Skin epidermis (tissue), 12 donors: ENCODE measurements at regions not wholly inside any gene's neighbourhood (a gene's known extent, or its start where the extent isn't known, plus 50 kb on each side); places are given as distances from the start of the nearest gene placed in this dataset.
"Not testable (repeated sequence)": the region's sequence is repeated elsewhere in the genome, so short reads cannot be mapped to it uniquely, and the experiment has no call there.

ENCODE experiments used
- H3K27ac ChIP-seq, 21 experiments: fragments of 200-600 bp; sonication (generic) in 11 of 21; one replicate each; pipeline ENCODE4 v1.5.0; 2020; ENCODE audit warnings: mild to moderate bottlenecking in 3 of 21, inconsistent platforms in 2 of 21, moderate library complexity in 2 of 21
- H3K4me3 ChIP-seq, 7 experiments: fragments of 200-600 bp; sonication (generic) in 2 of 7; one replicate each; pipeline ENCODE4 v1.5.0; 2020; ENCODE audit warnings: inconsistent platforms in 2 of 7, mild to moderate bottlenecking in 2 of 7, moderate library complexity in 1 of 7

DNA sequence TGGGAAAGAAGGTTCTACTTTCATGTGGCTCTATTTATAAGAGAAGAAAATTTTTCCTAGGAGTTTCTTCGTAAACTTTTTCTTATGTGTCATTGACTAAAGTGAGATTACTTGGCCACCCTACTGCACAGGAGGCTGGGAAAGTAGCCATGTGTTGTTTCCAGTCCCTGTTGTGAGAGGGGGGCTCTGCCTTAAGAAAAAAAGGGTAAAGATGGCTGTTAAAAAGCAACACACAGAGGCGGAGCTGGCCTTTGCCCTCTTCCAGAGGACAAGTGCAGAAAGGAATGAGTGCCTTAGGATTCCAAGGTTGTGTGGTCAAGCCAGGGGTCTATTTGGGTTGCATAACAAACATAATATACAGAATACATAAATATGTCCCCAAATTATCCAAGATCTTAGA is 230.0 kb upstream of the CXCR4 start:
- no peak overlapping the region for H3K27ac ChIP-seq

GRCh38 chr2:136344339-136344738 is 226.4 kb upstream of the CXCR4 start:
- Histone ChIP-seq H3K4me3 (no peak overlapping the region), H3K27ac (no peak overlapping the region)

More for the DNA sequence above, 230.0 kb upstream of the CXCR4 start:
- H3K4me3 ChIP-seq, result no peak overlapping the region

DNA sequence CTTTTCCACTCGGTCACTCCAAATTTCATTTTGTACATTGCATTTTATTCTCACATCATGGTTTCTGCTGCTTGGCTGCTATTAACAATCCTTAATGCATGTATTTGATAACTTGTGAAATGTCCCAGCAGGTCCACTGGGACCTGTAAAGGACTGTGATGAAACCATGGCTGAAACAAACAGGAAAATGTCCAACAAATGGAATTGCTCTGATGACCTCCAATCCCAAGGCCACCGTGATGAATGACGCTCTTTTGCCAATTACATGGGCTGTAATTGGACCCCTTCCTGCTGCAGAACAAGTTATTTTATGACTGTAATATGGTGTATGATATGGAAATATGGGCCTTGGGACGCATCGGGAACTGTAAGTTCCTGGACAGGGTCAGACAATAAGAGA is 224.2 kb upstream of the CXCR4 start:
- Histone ChIP-seq H3K27ac (no peak overlapping the region), H3K4me3 (no peak overlapping the region)

DNA sequence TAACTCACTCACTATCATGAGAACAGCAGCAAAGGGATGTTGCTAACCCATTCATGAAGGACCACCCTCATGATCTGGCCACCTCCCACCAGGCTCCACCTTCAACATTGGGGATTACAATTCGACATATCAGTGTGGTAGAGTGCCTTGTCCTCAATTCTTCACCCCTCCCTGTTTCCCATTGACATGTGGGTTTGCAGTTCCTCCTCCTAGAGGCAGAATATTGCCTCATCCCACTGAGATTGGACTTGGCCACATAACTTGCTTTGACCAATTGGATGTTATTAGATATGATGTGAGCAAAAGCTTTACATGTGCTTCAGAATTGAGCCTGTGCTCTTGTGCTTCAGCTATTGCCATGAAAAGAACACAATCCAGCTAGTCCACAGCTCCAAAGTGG is 217.0 kb upstream of the CXCR4 start:
- Histone ChIP-seq H3K27ac (no peak overlapping the region), H3K4me3 (no peak overlapping the region)

GRCh38 chr2:136332436-136333095 is 214.6 kb upstream of the CXCR4 start:
- H3K4me3 ChIP-seq, result no peak overlapping the region
- no peak overlapping the region for H3K27ac ChIP-seq

GRCh38 chr2:136331226-136331625 is 213.3 kb upstream of the CXCR4 start:
- no peak overlapping the region for H3K4me3 ChIP-seq
- no peak overlapping the region for H3K27ac ChIP-seq

- H3K4me3 ChIP-seq, result no peak overlapping the region
- H3K27ac ChIP-seq, result peak overlapping the region in 4 of 21 experiments; percentile 62 to 87 (median 77)
Observed at GRCh38 chr2:136328207-136328795, 210.4 kb upstream of the CXCR4 start.

DNA sequence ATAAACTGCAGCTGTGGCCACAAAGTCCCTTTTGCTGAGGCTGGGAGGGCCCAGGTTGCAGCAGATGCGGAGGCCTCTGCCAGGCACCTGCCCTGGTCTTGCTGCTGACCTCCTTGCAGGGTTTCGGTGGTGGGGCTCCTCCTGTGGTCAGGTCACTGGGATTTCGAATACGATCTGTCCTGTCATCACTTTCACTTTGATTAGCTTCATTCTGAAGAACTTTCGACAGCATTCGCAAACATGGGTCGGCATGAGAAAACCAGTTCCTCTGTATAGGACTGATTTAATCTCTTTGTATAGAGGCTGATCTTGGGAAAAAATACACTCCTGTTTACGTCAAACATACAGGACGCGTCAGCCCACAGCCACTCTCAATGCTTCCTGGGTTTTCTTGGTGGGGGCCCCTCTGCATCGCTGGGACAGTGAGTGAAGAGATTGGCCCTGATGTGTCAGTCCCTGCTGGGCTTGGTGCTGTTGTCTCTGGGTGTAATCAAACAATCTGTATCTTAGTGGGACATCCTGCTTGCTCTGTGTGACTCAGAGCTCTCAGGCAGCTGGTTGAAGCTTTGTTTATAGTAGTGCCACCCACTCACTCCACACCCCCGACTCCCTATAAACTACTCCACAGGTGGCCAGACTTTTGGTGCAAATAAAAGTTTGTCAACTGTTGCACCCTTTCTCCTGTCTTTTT is 209.4 kb upstream of the CXCR4 start:
- Histone ChIP-seq H3K4me3 (no peak overlapping the region), H3K27ac (peak overlapping the region in 11 of 21 experiments; percentile 16 to 87 (median 61))

- Histone ChIP-seq H3K4me3 (no peak overlapping the region), H3K27ac (peak overlapping the region in 2 of 21 experiments; percentile 43 to 77)
Observed at GRCh38 chr2:136325844-136326331, 207.9 kb upstream of the CXCR4 start.

DNA sequence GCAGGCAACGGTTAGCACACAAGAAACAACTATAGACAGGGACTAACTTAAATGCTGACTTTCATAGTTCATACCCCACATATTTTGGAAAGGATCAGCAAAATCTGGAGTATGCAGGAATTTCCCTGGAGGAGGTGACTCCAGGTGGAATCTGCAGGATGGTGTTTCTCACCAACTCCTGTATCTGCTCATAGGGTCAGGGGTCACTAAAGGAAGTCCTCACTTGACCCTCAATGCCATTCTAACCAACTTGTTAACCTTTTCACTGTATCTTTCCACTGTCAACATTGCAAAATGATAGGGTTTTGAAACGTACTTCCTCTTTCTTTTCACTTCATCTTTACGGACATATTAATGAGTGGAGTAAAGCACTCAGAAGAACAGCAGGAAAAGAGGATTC is 207.0 kb upstream of the CXCR4 start:
- H3K27ac ChIP-seq, result no peak overlapping the region

DNA sequence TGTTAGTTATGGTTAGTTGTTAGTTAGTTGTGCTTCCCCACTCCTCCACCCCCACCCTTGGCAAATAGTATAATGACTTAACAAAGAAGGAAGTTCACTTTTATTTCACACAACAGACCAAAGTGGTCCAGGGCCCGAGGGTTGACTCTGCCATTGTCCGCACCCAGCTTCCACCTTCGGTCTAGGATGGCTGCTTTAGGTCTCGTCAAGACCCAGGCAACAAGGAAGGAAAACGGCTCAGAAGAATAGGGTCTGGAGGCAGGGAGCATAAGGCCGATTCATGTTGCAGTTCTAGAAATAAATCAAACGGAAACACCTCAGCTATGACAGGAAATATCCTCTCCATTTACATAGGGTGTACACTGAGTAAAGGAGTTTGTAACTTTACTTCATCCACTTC is 206.0 kb upstream of the CXCR4 start:
- no peak overlapping the region for H3K4me3 ChIP-seq
- no peak overlapping the region for H3K27ac ChIP-seq

More for the DNA sequence above, 207.0 kb upstream of the CXCR4 start:
- no peak overlapping the region for H3K4me3 ChIP-seq

GRCh38 chr2:136323195-136323594 is 205.2 kb upstream of the CXCR4 start:
- Histone ChIP-seq H3K4me3 (no peak overlapping the region), H3K27ac (no peak overlapping the region)

DNA sequence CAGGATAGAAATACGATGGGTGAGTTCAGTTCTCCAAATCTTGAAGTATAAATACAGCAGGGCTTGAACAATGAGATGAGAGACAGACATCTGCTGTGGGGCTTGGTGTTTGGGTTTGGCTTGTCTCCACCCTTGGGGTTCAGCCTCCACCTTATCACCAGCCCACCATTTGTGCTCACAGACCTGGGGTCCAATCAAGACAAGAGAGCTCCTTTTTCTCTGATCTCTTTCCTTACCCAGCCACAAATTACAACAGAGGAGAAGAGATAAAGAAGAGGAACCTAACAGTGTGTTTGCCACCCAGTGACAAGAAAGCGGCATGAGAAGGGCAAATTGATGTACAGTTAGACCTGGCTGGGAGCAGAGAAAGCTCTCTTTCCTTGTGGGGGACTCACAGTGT is 204.5 kb upstream of the CXCR4 start:
- H3K27ac ChIP-seq, result peak overlapping the region in 1 of 21 experiments; percentile 27
- H3K4me3 ChIP-seq, result no peak overlapping the region

DNA sequence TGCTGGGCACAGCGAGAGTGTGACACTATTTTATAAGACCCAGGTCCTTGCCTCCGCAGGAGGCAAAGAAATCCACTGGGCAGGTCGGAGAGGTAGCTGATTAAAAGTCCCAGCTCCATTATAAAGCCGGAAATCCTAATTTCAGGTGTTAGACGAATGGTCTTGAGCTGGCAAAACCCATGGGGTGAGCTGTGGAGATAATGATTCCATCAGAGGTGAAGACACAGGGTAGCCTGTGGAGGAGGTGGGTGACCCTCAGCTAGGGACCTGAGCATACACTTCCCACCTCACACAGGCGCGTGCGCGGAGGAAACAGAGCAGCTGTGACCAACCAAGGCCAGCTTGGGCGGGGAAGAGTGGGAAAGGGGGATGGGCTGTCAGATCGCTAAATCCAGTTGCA is 201.7 kb upstream of the CXCR4 start:
- H3K27ac ChIP-seq, result no peak overlapping the region
- H3K4me3 ChIP-seq, result no peak overlapping the region

DNA sequence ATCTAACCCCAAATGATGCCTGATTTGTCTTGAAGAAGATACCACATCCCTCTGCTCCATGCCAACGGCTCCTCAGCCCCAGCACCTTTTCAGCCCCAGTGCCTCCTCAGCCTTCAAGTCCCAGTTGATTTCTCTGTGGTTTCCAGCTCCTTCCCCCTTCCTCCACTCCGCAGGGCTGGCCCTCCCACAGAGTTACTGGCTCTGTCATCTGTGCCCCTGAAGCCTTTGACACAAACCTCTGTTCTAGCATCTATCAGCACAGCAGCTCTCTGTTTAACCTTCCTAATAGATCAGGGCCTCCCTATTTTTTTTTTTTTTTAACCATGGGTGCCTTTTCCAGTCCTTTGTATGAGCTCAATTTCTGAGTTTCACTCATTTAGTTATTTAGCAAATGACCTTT is 201.3 kb upstream of the CXCR4 start:
- no peak overlapping the region for H3K27ac ChIP-seq
- H3K4me3 ChIP-seq, result no peak overlapping the region

- H3K4me3 ChIP-seq, result no peak overlapping the region
- H3K27ac ChIP-seq, result no peak overlapping the region
Observed at GRCh38 chr2:136314240-136314639, 196.3 kb upstream of the CXCR4 start.

DNA sequence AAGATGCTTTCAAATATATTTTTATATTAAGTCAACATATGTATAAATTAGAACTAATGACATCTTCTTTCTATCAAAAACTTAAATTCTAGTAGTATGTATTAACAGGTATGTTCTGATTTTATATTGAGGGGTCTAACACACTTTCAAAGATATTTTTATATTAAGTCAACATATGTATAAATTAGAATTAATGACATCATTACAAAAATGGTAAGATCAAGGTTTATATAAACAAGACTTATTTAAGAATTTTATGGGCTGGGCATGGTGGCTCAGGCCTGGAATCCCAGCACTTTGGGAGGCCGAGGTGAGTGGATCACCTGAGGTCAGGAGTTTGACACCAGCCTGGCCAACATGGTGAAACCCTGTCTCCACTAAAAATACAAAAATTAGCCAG is 194.6 kb upstream of the CXCR4 start:
- not testable (repeated sequence) for H3K27ac ChIP-seq

GRCh38 chr2:136310797-136311603 is 193.1 kb upstream of the CXCR4 start:
- Histone ChIP-seq H3K4me3 (no peak overlapping the region), H3K27ac (peak overlapping the region in 1 of 21 experiments; percentile 38)

More for the DNA sequence above, 194.6 kb upstream of the CXCR4 start:
- H3K4me3 ChIP-seq, result not testable (repeated sequence)

DNA sequence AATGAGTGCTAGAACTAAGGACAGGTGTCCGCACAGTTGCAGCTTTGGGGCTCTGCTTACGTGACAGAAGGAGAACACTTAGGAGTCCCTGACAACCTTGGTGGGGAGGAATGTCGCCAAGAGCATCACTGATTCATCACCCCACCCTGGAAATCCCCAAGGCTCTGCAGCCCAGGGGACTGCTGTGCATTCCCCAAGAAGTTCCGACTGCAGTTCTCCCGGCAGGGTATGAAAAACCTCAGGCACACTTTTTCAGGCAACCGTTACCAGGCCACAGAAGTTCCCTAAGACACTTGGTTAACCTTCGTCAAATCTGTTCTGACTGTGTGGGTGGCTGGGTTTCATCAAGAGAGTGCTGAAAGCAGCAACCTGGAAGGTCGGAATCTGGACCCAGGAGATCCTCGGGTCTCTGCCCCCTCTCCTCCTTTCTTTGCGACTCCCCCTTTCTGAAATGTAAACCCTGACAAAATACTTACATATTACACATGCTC is 192.1 kb upstream of the CXCR4 start:
- H3K27ac ChIP-seq, result no peak overlapping the region
- no peak overlapping the region for H3K4me3 ChIP-seq

DNA sequence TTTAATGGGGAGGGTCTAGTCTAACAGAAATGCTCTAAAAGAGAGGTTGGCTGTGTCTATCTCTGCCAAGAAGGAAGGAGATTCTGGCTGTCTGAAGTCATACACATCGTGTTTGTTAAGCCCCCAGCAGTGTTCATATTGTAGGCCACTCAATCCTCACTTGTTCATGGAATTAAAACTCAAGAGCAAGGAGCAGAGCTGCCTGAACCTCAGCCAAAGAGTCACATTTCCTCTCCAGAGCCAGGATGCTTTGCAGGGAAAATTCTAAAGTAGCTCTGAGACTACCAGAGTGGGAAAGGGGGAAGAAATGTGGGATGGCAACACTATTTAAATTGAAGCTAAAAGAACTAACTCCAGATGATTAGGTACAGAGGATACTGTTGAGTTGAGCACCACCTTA is 190.7 kb upstream of the CXCR4 start:
- Histone ChIP-seq H3K4me3 (no peak overlapping the region), H3K27ac (no peak overlapping the region)
